ENCODE measurements at regions not wholly inside any gene's neighbourhood (a gene's known extent, or its start where the extent isn't known, plus 50 kb on each side); places are given as distances from the start of the nearest gene placed in this dataset.

DNA sequence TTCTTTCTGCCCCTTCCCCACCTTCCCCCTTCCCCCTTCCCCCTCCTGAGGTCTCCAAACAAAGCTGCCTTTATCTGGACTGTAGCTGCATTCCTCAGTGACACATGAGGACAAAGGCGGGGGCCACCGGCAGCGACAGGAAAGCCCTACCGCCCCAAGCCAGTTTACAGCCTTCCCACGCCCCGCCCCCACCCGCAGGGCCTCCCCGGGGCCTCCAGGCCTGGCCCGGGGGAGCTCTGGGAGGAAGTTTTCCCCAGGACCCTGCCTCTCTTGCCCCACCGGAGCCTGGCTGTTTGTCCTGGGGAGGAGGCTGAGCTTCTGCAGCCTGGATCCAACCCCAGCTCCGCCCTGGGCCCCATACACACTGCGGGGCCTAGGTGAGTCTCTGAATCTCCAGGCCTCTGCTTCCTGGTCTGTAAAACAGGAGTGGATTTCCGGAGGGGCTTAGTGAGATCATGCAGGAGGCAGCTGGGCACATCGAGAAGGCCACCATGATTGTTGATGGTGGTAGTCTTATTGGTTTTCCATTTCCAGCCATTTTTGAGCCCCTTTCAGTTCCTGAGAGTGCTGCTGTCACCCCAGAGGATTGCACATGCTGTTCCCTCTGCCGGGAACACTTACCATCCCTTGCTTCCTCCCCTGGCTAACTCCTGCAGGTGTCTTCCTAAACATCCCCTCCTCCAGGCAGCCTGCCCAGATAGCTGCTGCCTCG lies 130.7 kb downstream of the MN1 start:
- TF ChIP-seq POLR2AphosphoS5 (IDR thresholded peaks at IDR 0.05; ENCODE audit: low read depth, low read length) (no peak), SIN3A (IDR thresholded peaks at IDR 0.05; ENCODE audit: borderline replicate concordance, insufficient read depth, low read length) (no peak)

All from PFSK-1 (cell line).